ENCODE measurements at regions not wholly inside any gene's neighbourhood (a gene's known extent, or its start where the extent isn't known, plus 50 kb on each side); places are given as distances from the start of the nearest gene placed in this dataset.
"Not testable (repeated sequence)": the region's sequence is repeated elsewhere in the genome, so short reads cannot be mapped to it uniquely, and the experiment has no call there.

- Histone ChIP-seq H3K27me3 (ENCODE audit: control insufficient read depth, insufficient read depth, low read length) (no peaks in the 10 kb centered on the region), H3K27ac (ENCODE audit: low read depth, low read length) (no peak overlapping the region), H3K9me3 (ENCODE audit: control insufficient read depth, insufficient read depth, low read length) (no peaks in the 10 kb centered on the region), H3K4me3 (ENCODE audit: low read depth, low read length) (no peak overlapping the region)
- CTCF ChIA-PET, result no interaction called here
- no peak for TF ChIP-seq CTCF (IDR thresholded peaks at IDR 0.05; ENCODE audit: low read depth, low read length)
- no peak for DNase-seq (ENCODE audit: low read depth, low spot score)
- POLR2A ChIA-PET, result no interaction called here
These were observed 258.9 kb upstream of the GAS1 start for GRCh38 chr9:87206064-87206661.

DNA sequence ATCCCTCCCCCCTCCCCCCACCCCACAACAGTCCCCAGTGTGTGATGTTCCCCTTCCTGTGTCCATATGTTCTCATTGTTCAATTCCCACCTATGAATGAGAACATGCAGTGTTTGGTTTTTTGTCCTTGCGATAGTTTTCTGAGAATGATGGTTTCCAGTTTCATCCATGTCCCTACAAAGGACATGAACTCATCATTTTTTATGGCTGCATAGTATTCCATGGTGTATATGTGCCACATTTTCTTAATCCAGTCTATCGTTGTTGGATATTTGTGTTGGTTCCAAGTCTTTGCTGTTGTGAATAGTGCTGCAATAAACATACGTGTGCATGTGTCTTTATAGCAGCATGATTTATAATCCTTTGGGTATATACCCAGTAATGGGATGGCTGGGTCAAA, 263.4 kb upstream of the GAS1 start:
- H3K9me3 ChIP-seq (ENCODE audit: control insufficient read depth, insufficient read depth, low read length); H3K27me3 ChIP-seq (ENCODE audit: control insufficient read depth, insufficient read depth, low read length); H3K27ac ChIP-seq (ENCODE audit: low read depth, low read length); DNase-seq (ENCODE audit: low read depth, low spot score); POLR2A ChIA-PET; CTCF ChIA-PET; H3K4me3 ChIP-seq (ENCODE audit: low read depth, low read length): not testable (repeated sequence)

DNA sequence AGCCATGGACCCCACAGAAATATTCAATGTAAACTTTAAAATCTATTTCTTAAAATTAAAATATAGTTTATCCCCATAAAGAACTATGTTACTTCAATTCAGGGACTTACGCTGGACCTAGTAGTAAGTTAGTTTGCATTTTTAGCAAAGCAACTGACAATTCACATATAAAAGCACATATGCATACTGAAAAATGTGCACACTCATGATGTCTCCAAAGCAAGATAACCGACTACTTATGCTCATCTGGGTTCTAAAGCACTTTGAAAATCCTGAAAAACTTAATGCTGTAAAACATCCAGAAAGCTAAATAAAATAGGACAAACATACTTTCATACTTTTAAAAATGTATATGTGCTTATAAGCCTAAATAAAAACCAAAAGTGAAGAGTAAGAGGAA, 264.4 kb upstream of the GAS1 start:
- Histone ChIP-seq H3K27me3 (ENCODE audit: control insufficient read depth, insufficient read depth, low read length) (no peaks in the 10 kb centered on the region), H3K9me3 (ENCODE audit: control insufficient read depth, insufficient read depth, low read length) (no peaks in the 10 kb centered on the region), H3K4me3 (ENCODE audit: low read depth, low read length) (no peak overlapping the region), H3K27ac (ENCODE audit: low read depth, low read length) (no peak overlapping the region)
- ChIA-PET POLR2A (no interaction called here), CTCF (no interaction called here)
- no peak for TF ChIP-seq CTCF (IDR thresholded peaks at IDR 0.05; ENCODE audit: low read depth, low read length)
- no peak for DNase-seq (ENCODE audit: low read depth, low spot score)

- Histone ChIP-seq H3K9me3 (ENCODE audit: control insufficient read depth, insufficient read depth, low read length) (no peaks in the 10 kb centered on the region), H3K27me3 (ENCODE audit: control insufficient read depth, insufficient read depth, low read length) (no peaks in the 10 kb centered on the region), H3K4me3 (ENCODE audit: low read depth, low read length) (no peak overlapping the region), H3K27ac (ENCODE audit: low read depth, low read length) (no peak overlapping the region)
- ChIA-PET POLR2A (no interaction called here), CTCF (interaction anchor here (0.6 to 0.9 kb wide), 2 partner anchors 78 to 264 kb away, joined by 3 to 6 read pairs; no protein-coding TSS in a partner anchor)
- no peak for DNase-seq (ENCODE audit: low read depth, low spot score)
- no peak for TF ChIP-seq CTCF (IDR thresholded peaks at IDR 0.05; ENCODE audit: low read depth, low read length)
These were observed 265.3 kb upstream of the GAS1 start for GRCh38 chr9:87212605-87213021.

GRCh38 chr9:87213948-87214347, 266.6 kb upstream of the GAS1 start:
- Histone ChIP-seq H3K27ac (ENCODE audit: low read depth, low read length) (no peak overlapping the region), H3K27me3 (ENCODE audit: control insufficient read depth, insufficient read depth, low read length) (no peaks in the 10 kb centered on the region), H3K9me3 (ENCODE audit: control insufficient read depth, insufficient read depth, low read length) (no peaks in the 10 kb centered on the region), H3K4me3 (ENCODE audit: low read depth, low read length) (no peak overlapping the region)
- DNase-seq (ENCODE audit: low read depth, low spot score), result no peak
- CTCF ChIA-PET, result no interaction called here
- TF ChIP-seq CTCF (IDR thresholded peaks at IDR 0.05; ENCODE audit: low read depth, low read length), result no peak
- POLR2A ChIA-PET, result no interaction called here

DNA sequence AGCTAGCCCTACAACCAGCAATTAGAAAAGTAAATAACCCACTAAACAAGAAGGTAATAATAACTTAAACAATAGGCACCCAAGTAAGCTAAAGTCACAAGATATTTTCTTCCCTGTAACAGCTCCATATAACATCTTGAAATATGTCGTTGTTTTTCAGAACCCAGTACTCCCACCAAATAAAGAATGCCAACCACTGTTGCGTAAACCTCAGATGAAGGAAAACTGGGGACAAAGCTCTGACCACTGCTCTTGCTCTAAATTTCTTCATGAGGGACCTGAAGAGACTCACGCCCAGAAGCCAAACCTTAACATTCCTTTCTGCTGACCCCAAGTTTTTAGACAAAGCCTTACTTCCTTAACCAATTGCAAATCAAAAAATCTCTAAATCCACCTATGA, 267.7 kb upstream of the GAS1 start:
- ChIA-PET POLR2A (no interaction called here), CTCF (no interaction called here)
- Histone ChIP-seq H3K9me3 (ENCODE audit: control insufficient read depth, insufficient read depth, low read length) (no peaks in the 10 kb centered on the region), H3K27me3 (ENCODE audit: control insufficient read depth, insufficient read depth, low read length) (no peaks in the 10 kb centered on the region), H3K4me3 (ENCODE audit: low read depth, low read length) (no peak overlapping the region), H3K27ac (ENCODE audit: low read depth, low read length) (no peak overlapping the region)
- DNase-seq (ENCODE audit: low read depth, low spot score), result no peak
- no peak for TF ChIP-seq CTCF (IDR thresholded peaks at IDR 0.05; ENCODE audit: low read depth, low read length)
